ENCODE measurements at regions not wholly inside any gene's neighbourhood (a gene's known extent, or its start where the extent isn't known, plus 50 kb on each side); places are given as distances from the start of the nearest gene placed in this dataset.
"Not testable (repeated sequence)": the region's sequence is repeated elsewhere in the genome, so short reads cannot be mapped to it uniquely, and the experiment has no call there.

GRCh38 chr12:42921741-42922504 is 332.4 kb upstream of the PRICKLE1 start:
- H3K4me1 Mint-ChIP-seq: no peaks in the 10 kb centered on the region
- no peaks in the 10 kb centered on the region for H3K9me3 Mint-ChIP-seq
- no peak for ATAC-seq (ENCODE audit: low read depth)
- no peaks in the 10 kb centered on the region for H3K27me3 Mint-ChIP-seq
- no peaks in the 10 kb centered on the region for H3K36me3 Mint-ChIP-seq
- POLR2A ChIA-PET: no interaction called here
- H3K27ac Mint-ChIP-seq: no peak overlapping the region
- DNase-seq: no peak
- H3K4me3 Mint-ChIP-seq: no peak overlapping the region

GRCh38 chr12:42919691-42920090 is 330.1 kb upstream of the PRICKLE1 start:
- no peak overlapping the region for H3K27ac Mint-ChIP-seq
- no peak for DNase-seq
- H3K4me1 Mint-ChIP-seq: no peaks in the 10 kb centered on the region
- no peaks in the 10 kb centered on the region for H3K36me3 Mint-ChIP-seq
- H3K9me3 Mint-ChIP-seq: peaks cover 2% of the 10 kb centered on the region
- H3K4me3 Mint-ChIP-seq: no peak overlapping the region
- no peak for ATAC-seq (ENCODE audit: low read depth)
- POLR2A ChIA-PET: no interaction called here
- H3K27me3 Mint-ChIP-seq: no peaks in the 10 kb centered on the region

GRCh38 chr12:42918443-42918842 is 328.9 kb upstream of the PRICKLE1 start:
- Mint-ChIP-seq H3K4me3 (no peak overlapping the region), H3K9me3 (peaks cover 2% of the 10 kb centered on the region), H3K27ac (no peak overlapping the region), H3K36me3 (no peaks in the 10 kb centered on the region), H3K4me1 (no peaks in the 10 kb centered on the region), H3K27me3 (no peaks in the 10 kb centered on the region)
- POLR2A ChIA-PET: no interaction called here
- ATAC-seq (ENCODE audit: low read depth): no peak
- DNase-seq: no peak

GRCh38 chr12:42916143-42916542 is 326.6 kb upstream of the PRICKLE1 start:
- Mint-ChIP-seq H3K4me3 (no peak overlapping the region), H3K4me1 (no peaks in the 10 kb centered on the region), H3K27ac (no peak overlapping the region), H3K27me3 (no peaks in the 10 kb centered on the region), H3K9me3 (peaks cover 2% of the 10 kb centered on the region), H3K36me3 (no peaks in the 10 kb centered on the region)
- ATAC-seq (ENCODE audit: low read depth): no peak
- DNase-seq: no peak
- POLR2A ChIA-PET: no interaction called here

GRCh38 chr12:42915426-42915825 is 325.9 kb upstream of the PRICKLE1 start:
- no peak overlapping the region for H3K27ac Mint-ChIP-seq
- H3K36me3 Mint-ChIP-seq: no peaks in the 10 kb centered on the region
- H3K27me3 Mint-ChIP-seq: no peaks in the 10 kb centered on the region
- POLR2A ChIA-PET: no interaction called here
- peaks cover 2% of the 10 kb centered on the region for H3K9me3 Mint-ChIP-seq
- ATAC-seq (ENCODE audit: low read depth): no peak
- H3K4me3 Mint-ChIP-seq: no peak overlapping the region
- no peaks in the 10 kb centered on the region for H3K4me1 Mint-ChIP-seq
- no peak for DNase-seq

GRCh38 chr12:42912367-42912766 is 322.8 kb upstream of the PRICKLE1 start:
- Mint-ChIP-seq H3K27ac (no peak overlapping the region), H3K9me3 (peaks cover 5% of the 10 kb centered on the region), H3K36me3 (no peaks in the 10 kb centered on the region), H3K4me3 (no peak overlapping the region), H3K27me3 (no peaks in the 10 kb centered on the region), H3K4me1 (no peaks in the 10 kb centered on the region)
- ATAC-seq (ENCODE audit: low read depth) (no peak), DNase-seq (no peak)
- POLR2A ChIA-PET: interaction anchor here (0.7 kb wide), 1 partner anchor 377 kb away, joined by 5 read pairs; no protein-coding TSS in a partner anchor

GRCh38 chr12:42910656-42911055 is 321.1 kb upstream of the PRICKLE1 start:
- H3K27me3 Mint-ChIP-seq: no peaks in the 10 kb centered on the region
- no peak for ATAC-seq (ENCODE audit: low read depth)
- H3K27ac Mint-ChIP-seq: no peak overlapping the region
- no peaks in the 10 kb centered on the region for H3K36me3 Mint-ChIP-seq
- peaks cover 5% of the 10 kb centered on the region for H3K9me3 Mint-ChIP-seq
- no peak for DNase-seq
- no peak overlapping the region for H3K4me3 Mint-ChIP-seq
- POLR2A ChIA-PET: no interaction called here
- H3K4me1 Mint-ChIP-seq: no peaks in the 10 kb centered on the region

GRCh38 chr12:42908712-42909111 is 319.2 kb upstream of the PRICKLE1 start:
- Mint-ChIP-seq H3K36me3 (no peaks in the 10 kb centered on the region), H3K4me3 (no peak overlapping the region), H3K27ac (no peak overlapping the region), H3K27me3 (no peaks in the 10 kb centered on the region), H3K4me1 (no peaks in the 10 kb centered on the region), H3K9me3 (peaks cover 3% of the 10 kb centered on the region)
- POLR2A ChIA-PET: no interaction called here
- ATAC-seq (ENCODE audit: low read depth) (no peak), DNase-seq (no peak)

GRCh38 chr12:42906801-42907200 is 317.3 kb upstream of the PRICKLE1 start:
- ATAC-seq (ENCODE audit: low read depth); POLR2A ChIA-PET; H3K27ac Mint-ChIP-seq; H3K36me3 Mint-ChIP-seq; H3K4me1 Mint-ChIP-seq; H3K9me3 Mint-ChIP-seq; H3K27me3 Mint-ChIP-seq; H3K4me3 Mint-ChIP-seq; DNase-seq: not testable (repeated sequence)

GRCh38 chr12:42905419-42905705 is 315.8 kb upstream of the PRICKLE1 start:
- POLR2A ChIA-PET: no interaction called here
- Mint-ChIP-seq H3K27me3 (no peaks in the 10 kb centered on the region), H3K9me3 (peaks cover 3% of the 10 kb centered on the region), H3K27ac (no peak overlapping the region), H3K36me3 (no peaks in the 10 kb centered on the region), H3K4me1 (no peaks in the 10 kb centered on the region), H3K4me3 (no peak overlapping the region)
- DNase-seq: no peak
- no peak for ATAC-seq (ENCODE audit: low read depth)

GRCh38 chr12:42904683-42905418 is 315.3 kb upstream of the PRICKLE1 start:
- Mint-ChIP-seq H3K27ac (no peak overlapping the region), H3K4me1 (no peaks in the 10 kb centered on the region), H3K36me3 (no peaks in the 10 kb centered on the region), H3K9me3 (peaks cover 3% of the 10 kb centered on the region), H3K4me3 (no peak overlapping the region), H3K27me3 (no peaks in the 10 kb centered on the region)
- POLR2A ChIA-PET: no interaction called here
- no peak for DNase-seq
- ATAC-seq (ENCODE audit: low read depth): no peak

- Mint-ChIP-seq H3K27me3 (no peaks in the 10 kb centered on the region), H3K36me3 (no peaks in the 10 kb centered on the region), H3K27ac (no peak overlapping the region), H3K4me1 (no peaks in the 10 kb centered on the region), H3K9me3 (no peaks in the 10 kb centered on the region), H3K4me3 (no peak overlapping the region)
- ATAC-seq (ENCODE audit: low read depth) (no peak), DNase-seq (no peak)
- POLR2A ChIA-PET: no interaction called here
These were observed 314.2 kb upstream of the PRICKLE1 start for GRCh38 chr12:42903736-42904135.

- peaks cover 2% of the 10 kb centered on the region for H3K9me3 Mint-ChIP-seq
- no peaks in the 10 kb centered on the region for H3K36me3 Mint-ChIP-seq
- H3K4me3 Mint-ChIP-seq: no peak overlapping the region
- H3K27me3 Mint-ChIP-seq: no peaks in the 10 kb centered on the region
- no peaks in the 10 kb centered on the region for H3K4me1 Mint-ChIP-seq
- DNase-seq (no peak), ATAC-seq (ENCODE audit: low read depth) (no peak)
- H3K27ac Mint-ChIP-seq: no peak overlapping the region
- POLR2A ChIA-PET: no interaction called here
These were observed 312.5 kb upstream of the PRICKLE1 start for GRCh38 chr12:42902001-42902400.

- DNase-seq: no peak
- no peak for ATAC-seq (ENCODE audit: low read depth)
- Mint-ChIP-seq H3K27me3 (no peaks in the 10 kb centered on the region), H3K9me3 (peaks cover 8% of the 10 kb centered on the region), H3K27ac (no peak overlapping the region), H3K4me1 (no peaks in the 10 kb centered on the region), H3K36me3 (no peaks in the 10 kb centered on the region), H3K4me3 (no peak overlapping the region)
- POLR2A ChIA-PET: no interaction called here
These were observed 304.3 kb upstream of the PRICKLE1 start for GRCh38 chr12:42893803-42894202.
